Stimulated activated naive CD8-positive, alpha-beta T cell treated with anti-CD3 and anti-CD28 coated beads, Interleukin-15, Interleukin-2, amounts not matched to agents 100 ng/mL and 50 ng/mL, for 24 hours (primary cell): ENCODE measurements at regions not wholly inside any gene's neighbourhood (a gene's known extent, or its start where the extent isn't known, plus 50 kb on each side); places are given as distances from the start of the nearest gene placed in this dataset.
"Not testable (repeated sequence)": the region's sequence is repeated elsewhere in the genome, so short reads cannot be mapped to it uniquely, and the experiment has no call there.

Experiments used
- H3K27ac Mint-ChIP-seq: one replicate; pipeline ENCODE4 v1.8.0; 2021; ENCODE audit warnings: mild to moderate bottlenecking, mixed read lengths
- H3K27me3 Mint-ChIP-seq: one replicate; pipeline ENCODE4 v1.8.0; 2021; ENCODE audit warnings: mixed read lengths
- H3K36me3 Mint-ChIP-seq: one replicate; pipeline ENCODE4 v1.8.0; 2021; ENCODE audit warnings: low read depth, mixed read lengths
- H3K4me1 Mint-ChIP-seq: one replicate; pipeline ENCODE4 v1.8.0; 2021; ENCODE audit warnings: low read depth, mixed read lengths
- H3K4me3 Mint-ChIP-seq: one replicate; pipeline ENCODE4 v1.8.0; 2021; ENCODE audit warnings: mild to moderate bottlenecking, mixed read lengths
- H3K9me3 Mint-ChIP-seq: one replicate; pipeline ENCODE4 v1.8.0; 2021; ENCODE audit warnings: mixed read lengths

DNA sequence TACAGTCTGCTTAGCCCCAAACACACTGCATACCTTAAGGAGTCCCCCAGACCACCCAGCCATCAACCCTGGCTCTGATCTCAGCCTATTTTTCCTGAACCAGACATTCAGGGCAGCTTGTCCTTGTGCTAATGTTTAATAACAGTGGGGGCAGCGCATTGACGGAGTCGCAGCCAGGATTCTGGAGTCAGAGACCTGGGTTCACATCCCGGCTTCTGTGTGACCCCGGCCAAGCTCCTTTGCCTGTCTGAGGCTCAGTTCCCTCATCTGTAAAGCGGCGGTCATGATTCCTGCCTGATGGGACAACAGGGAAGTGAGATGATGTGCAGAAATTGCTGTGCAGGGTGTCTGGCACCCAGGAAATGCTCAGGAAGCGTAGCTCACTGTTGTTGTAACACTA, 63.1 kb downstream of the MATN1 start:
- no peaks in the 10 kb centered on the region for H3K36me3 Mint-ChIP-seq
- no peaks in the 10 kb centered on the region for H3K9me3 Mint-ChIP-seq
- no peak overlapping the region for H3K4me3 Mint-ChIP-seq
- no peak overlapping the region for H3K27ac Mint-ChIP-seq
- no peaks in the 10 kb centered on the region for H3K4me1 Mint-ChIP-seq
- no peaks in the 10 kb centered on the region for H3K27me3 Mint-ChIP-seq

DNA sequence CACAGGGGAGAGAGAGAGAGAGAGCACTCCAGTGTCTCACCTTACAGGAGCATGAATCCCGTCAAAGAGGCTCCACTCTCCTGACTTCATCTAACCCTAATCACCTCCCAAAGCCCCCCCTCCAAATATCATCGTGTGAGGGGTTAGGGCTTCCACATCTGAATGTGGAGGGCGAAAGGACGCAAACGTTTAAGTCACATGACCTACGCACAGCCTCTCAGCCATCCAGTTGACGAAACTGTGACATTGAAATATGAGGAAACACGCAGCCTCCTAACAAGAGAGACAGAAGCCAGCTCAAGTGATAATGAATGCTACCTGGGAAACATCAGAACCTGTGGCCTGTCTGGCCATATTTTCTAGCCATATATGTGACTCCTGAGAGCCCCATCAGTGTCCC, 63.7 kb downstream of the MATN1 start:
- H3K4me3 Mint-ChIP-seq = no peak overlapping the region
- no peaks in the 10 kb centered on the region for H3K9me3 Mint-ChIP-seq
- no peak overlapping the region for H3K27ac Mint-ChIP-seq
- no peaks in the 10 kb centered on the region for H3K4me1 Mint-ChIP-seq
- no peaks in the 10 kb centered on the region for H3K36me3 Mint-ChIP-seq
- H3K27me3 Mint-ChIP-seq = no peaks in the 10 kb centered on the region

DNA sequence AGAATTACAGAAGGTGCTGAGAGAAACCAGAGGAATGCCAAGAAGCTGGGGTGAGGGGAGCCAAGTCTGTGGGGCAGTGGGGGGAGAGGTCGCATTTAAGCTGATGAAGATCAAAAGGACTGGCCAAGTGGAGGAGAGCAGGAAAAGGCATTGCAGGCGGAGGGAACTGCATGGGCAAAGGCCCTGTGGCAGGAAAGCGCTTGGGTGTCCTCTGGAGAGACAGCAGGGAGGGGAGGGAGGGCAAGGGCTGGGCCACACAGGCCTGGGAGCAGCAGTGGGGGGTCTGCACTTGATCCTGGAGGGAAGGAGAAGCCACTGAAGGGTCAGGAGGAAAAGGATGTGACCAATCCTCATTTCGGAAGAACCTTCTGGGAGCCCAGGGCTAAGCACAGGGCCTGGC, 65.0 kb downstream of the MATN1 start:
- H3K9me3 Mint-ChIP-seq, H3K27ac Mint-ChIP-seq, H3K4me3 Mint-ChIP-seq, H3K36me3 Mint-ChIP-seq, H3K27me3 Mint-ChIP-seq, H3K4me1 Mint-ChIP-seq: not testable (repeated sequence)

DNA sequence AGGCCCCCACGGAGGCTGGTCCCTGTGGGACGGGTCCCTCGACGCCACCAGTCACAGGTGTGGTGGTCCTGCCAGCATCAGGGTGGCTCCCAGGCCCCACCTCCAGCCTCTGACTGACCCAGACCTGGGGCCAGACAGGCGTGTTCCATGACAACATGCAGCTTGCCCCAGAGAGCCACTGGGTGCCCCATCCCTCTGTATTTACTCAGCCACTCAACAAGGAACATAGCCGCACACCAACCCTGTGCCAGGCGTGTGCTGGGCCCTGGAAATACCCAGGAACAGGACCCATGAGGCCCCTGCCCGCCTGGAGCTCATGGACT, 65.4 kb downstream of the MATN1 start:
- Mint-ChIP-seq H3K27ac (no peak overlapping the region), H3K36me3 (no peaks in the 10 kb centered on the region), H3K27me3 (peaks cover 2% of the 10 kb centered on the region), H3K4me3 (no peak overlapping the region), H3K9me3 (no peaks in the 10 kb centered on the region), H3K4me1 (no peaks in the 10 kb centered on the region)

DNA sequence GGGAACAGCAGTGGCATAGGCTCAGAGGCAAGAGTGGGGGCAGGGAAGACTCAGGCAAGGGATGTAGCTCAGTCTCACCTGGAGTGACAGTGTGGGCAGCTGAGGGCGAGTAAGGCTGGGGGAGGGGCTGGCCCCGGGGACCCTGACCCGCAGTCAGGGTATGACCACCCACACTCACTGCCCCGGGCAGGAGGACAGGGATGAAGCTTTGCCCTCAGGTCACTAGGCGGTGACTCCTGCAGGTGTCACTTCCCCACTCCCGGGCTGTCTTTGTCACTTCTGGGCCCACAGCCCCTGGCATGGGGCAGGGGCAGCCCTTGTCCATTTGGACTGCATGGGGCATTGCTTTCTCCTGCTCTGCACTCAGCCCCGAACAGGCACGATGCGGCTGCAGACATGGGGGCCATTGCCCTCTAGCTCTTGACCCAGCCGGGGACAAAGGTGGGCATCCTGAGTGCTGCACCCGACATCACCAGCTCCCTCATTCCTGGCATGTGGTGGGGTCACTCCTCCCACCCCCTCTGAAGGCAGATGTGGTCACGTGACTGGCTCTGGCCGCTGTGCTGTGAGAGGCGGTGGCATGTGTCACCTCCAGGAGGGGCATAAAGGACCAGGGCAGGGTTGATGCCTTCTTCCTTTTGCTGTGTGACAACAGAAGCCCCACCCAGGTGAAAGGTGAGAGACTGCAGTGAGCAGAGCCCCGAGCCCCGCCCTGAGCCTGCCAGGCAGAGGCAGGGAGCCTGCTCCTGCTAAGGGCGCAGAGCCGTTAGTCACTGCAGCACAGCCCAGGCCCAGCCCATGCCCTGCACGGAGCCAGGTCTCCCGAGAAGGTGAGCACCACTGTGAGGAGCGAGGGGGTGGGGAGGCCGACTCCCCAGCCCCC, 66.0 kb downstream of the MATN1 start:
- Mint-ChIP-seq H3K9me3 (no peaks in the 10 kb centered on the region), H3K27me3 (peaks cover 5% of the 10 kb centered on the region), H3K4me3 (no peak overlapping the region), H3K4me1 (no peaks in the 10 kb centered on the region), H3K36me3 (no peaks in the 10 kb centered on the region), H3K27ac (no peak overlapping the region)

DNA sequence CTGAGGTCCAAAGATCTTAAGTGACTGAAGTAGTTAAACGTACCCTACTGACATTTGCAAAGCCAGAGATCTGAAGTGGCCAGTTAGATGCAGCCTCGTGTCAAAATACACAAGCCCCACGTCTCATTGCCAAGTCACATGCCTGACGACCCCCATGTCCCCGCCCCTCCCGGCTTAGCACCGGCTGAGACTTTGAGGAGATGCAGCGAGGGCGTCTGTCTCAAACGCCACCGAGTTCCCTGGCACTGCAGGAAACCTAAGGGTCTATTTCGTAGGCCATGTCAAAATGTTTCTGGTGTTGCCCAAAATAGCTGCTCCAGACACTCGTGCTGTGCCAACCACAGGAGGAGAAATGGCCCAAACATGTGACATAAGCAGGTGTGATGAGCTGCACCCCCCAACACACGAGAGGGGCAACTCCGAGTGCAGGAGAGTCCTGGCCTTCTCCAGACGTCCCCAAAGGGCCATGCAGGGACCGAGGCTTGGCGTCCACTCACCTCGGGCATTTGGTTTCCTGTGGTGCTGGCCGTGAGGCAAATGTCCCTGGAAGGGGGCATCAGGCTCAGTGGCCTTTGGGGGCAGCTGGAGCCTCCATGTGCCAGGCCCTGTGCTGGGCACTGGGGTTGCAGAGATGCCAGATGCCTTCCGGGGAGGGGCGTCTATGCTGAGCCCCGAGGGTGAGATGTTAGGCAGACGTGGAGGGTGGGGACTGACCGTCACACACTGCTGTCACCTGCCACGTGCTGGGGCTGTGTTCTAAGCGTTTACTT, 67.0 kb downstream of the MATN1 start:
- H3K27me3 Mint-ChIP-seq = peaks cover 7% of the 10 kb centered on the region
- no peaks in the 10 kb centered on the region for H3K9me3 Mint-ChIP-seq
- H3K36me3 Mint-ChIP-seq = no peaks in the 10 kb centered on the region
- no peak overlapping the region for H3K27ac Mint-ChIP-seq
- H3K4me3 Mint-ChIP-seq = no peak overlapping the region
- H3K4me1 Mint-ChIP-seq = no peaks in the 10 kb centered on the region

DNA sequence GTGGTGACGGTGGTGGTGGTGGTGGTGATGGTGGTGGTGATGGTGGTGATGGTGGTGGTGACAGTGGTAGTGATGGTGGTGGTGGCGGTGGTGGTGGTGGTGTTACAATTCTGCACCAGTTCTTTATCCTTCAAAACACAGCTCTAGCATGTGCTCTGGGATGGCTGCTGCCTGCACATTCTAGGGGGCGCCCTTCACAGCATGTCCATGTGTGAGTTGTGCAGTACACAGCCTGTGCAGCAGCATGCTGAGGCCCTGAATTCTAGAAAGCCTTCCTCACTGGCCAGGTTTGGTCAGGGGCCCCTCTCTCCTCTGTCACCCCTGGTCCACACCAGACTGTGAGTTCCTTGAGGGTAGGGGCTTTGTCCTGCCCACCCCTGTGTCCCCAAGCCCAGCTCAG, 67.7 kb downstream of the MATN1 start:
- Mint-ChIP-seq H3K27ac (no peak overlapping the region), H3K9me3 (no peaks in the 10 kb centered on the region), H3K27me3 (peaks cover 10% of the 10 kb centered on the region), H3K4me1 (no peaks in the 10 kb centered on the region), H3K36me3 (no peaks in the 10 kb centered on the region), H3K4me3 (no peak overlapping the region)

DNA sequence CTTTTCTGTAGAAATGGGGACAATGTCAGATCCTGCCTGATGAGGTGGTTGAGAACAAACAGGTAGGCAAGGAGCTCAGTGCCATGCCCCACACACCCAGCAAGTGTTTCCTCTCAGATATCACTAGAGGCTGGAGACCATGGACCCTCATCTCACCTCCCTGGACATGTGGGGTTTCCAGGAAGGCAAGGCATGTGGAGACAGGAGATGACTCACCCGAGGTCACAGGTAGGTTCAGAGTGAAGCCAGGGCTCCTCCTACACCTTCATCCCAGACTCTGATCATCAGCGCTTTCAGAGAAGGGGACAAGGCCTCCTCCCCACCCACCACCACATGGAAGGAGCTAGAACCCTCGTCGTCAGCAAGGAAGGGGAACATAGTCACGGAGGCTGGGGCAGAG, 69.2 kb downstream of the MATN1 start:
- Mint-ChIP-seq H3K4me3 (no peak overlapping the region), H3K9me3 (no peaks in the 10 kb centered on the region), H3K4me1 (no peaks in the 10 kb centered on the region), H3K36me3 (no peaks in the 10 kb centered on the region), H3K27me3 (peaks cover 25% of the 10 kb centered on the region), H3K27ac (no peak overlapping the region)

DNA sequence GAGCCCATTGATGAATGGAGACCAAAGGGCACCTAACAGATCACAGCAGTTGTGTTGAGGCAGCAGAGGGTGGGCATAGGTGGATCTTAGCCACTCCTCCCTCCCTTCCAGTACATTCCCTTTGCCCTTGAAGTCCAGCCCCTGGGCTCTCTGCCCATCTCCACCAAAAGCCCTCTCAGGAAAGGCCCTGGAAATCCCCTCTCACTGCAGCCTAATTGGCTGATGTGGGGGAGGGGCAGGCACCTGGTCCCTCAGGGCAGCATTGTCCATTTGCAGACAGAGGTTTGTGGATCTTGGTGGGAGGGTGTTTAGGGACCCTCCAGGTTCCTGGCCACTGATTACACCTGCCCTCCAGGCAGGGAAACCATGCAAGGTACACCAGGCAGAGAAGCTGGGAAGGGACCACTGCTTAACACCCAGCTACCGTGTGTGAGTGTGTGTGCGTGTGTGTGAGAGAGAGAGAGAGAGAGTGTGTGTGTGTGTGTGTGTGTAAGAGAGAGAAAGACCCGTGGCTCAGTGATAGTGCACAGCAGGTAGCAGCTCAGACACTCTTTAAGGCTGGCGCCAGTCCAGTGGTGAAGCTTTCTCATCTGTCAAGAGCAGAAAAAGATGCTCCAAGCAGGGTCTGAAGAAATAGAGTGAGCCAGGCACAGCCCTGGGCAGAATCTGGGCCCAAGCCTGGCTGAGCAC, 71.1 kb downstream of the MATN1 start:
- no peaks in the 10 kb centered on the region for H3K36me3 Mint-ChIP-seq
- no peaks in the 10 kb centered on the region for H3K4me1 Mint-ChIP-seq
- H3K9me3 Mint-ChIP-seq = no peaks in the 10 kb centered on the region
- H3K27ac Mint-ChIP-seq = no peak overlapping the region
- no peak overlapping the region for H3K4me3 Mint-ChIP-seq
- peaks cover 30% of the 10 kb centered on the region for H3K27me3 Mint-ChIP-seq

DNA sequence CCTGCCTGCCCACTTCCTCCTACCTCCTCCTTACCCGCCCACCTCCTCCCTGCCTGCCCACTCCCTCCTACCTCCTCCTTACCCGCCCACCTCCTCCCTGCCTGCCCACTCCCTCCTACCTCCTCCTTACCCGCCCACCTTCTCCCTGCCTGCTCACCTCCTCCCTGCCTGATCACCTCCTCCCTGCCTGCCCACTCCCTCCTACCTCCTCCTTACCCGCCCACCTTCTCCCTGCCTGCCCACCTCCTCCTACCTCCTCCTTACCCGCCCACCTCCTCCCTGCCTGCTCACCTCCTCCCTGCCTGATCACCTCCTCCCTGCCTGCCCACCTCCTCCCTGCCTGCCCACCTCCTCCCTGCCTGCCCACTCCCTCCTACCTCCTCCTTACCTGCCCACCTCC, 72.0 kb downstream of the MATN1 start:
- H3K4me1 Mint-ChIP-seq, H3K27ac Mint-ChIP-seq, H3K4me3 Mint-ChIP-seq, H3K9me3 Mint-ChIP-seq, H3K36me3 Mint-ChIP-seq: not testable (repeated sequence)
- peaks cover 33% of the 10 kb centered on the region for H3K27me3 Mint-ChIP-seq

DNA sequence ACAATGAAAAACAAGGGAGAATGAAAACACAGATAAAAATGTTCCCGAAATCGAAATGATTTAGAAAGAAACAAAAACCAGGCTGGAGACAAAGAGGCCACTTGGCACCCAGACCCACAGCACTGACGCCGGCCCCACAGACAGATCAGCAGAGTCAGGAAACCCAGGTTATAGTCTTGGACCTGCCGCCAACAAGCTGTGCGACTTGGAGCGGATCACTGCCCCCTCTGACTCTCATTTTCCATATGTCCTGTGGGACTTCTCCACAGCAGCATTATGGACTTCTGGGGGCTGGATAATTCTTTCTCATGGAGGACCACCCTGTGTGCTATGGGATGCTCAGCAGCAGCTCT, 72.4 kb downstream of the MATN1 start:
- Mint-ChIP-seq H3K4me1 (no peaks in the 10 kb centered on the region), H3K27me3 (peaks cover 38% of the 10 kb centered on the region), H3K36me3 (no peaks in the 10 kb centered on the region), H3K27ac (no peak overlapping the region), H3K4me3 (no peak overlapping the region), H3K9me3 (no peaks in the 10 kb centered on the region)

DNA sequence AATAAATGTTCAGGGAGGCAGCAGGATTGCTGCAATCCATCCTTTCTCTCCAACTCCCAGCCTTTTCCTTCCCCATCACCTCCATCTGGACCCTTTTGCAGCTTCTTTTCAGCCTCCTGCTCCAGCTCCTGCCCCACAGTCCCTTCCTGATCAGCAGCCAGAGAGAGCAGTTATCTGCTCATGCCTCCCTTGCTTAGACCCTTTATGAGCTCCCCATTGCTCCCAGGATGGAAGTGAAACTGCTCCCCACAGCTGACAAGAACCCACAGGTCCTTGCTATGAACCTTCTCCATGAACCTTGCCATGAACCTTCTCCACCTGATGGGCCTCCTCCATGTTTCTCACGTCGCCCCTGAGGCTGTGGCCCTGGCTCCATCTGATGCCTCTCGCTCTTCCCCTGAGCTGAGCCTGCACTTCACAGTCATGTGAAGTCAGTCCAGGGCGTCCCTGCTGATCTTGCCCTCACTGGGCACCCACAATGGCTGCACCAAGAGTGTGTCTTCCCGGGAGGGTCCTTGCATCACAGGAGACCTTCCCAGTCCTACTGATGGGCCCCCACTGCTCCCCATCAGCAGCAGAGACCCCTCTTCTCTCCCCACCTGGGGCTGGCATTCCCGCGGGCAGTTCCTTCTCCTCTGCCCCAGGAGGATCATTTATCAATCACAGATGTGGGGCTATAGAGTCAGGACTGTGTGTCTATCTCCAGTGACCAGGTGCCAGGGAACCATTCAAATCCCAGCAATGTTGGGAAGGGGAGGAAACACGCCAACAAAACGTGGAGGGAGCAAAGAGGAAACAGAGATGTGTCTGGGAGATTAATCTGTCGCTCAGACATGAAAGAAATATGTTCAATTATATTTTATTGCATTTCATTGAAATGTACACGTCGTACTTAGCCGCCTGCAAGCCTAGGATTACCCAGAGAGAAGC, 73.1 kb downstream of the MATN1 start:
- no peak overlapping the region for H3K4me3 Mint-ChIP-seq
- no peaks in the 10 kb centered on the region for H3K4me1 Mint-ChIP-seq
- no peaks in the 10 kb centered on the region for H3K36me3 Mint-ChIP-seq
- H3K9me3 Mint-ChIP-seq = no peaks in the 10 kb centered on the region
- no peak overlapping the region for H3K27ac Mint-ChIP-seq
- peaks cover 44% of the 10 kb centered on the region for H3K27me3 Mint-ChIP-seq

DNA sequence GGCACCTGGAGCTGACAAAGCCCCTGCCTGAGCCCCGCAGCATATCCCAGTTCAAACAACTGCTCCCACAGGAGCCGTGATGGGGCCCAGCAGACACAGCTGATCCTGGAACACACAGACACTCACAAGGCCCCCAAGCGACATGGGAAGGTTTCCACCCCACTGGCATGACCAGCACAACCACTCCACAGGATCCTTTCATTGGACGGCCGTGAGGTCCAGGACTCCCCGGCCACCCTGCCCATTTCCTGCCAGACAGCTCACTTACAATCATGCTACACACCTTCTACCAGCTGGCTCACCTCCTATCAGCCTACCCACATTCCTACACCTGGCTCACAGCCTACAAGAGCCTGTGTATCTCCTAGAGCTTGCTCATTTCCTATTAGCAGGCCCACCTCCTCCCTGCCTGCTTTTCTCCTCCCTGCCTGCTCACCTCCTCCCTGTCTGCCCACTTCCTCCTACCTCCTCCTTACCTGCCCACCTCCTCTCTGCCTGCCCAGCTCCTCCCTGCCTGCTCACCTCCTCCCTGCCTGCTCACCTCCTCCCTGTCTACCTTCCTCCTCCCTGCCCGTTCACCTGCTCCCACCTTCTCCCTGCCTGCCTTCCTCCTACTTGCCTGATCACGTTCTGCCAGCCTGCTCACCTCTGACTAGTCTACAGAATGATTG, 73.9 kb downstream of the MATN1 start:
- peaks cover 45% of the 10 kb centered on the region for H3K27me3 Mint-ChIP-seq
- no peaks in the 10 kb centered on the region for H3K4me1 Mint-ChIP-seq
- H3K36me3 Mint-ChIP-seq = no peaks in the 10 kb centered on the region
- H3K27ac Mint-ChIP-seq = no peak overlapping the region
- no peak overlapping the region for H3K4me3 Mint-ChIP-seq
- H3K9me3 Mint-ChIP-seq = no peaks in the 10 kb centered on the region

DNA sequence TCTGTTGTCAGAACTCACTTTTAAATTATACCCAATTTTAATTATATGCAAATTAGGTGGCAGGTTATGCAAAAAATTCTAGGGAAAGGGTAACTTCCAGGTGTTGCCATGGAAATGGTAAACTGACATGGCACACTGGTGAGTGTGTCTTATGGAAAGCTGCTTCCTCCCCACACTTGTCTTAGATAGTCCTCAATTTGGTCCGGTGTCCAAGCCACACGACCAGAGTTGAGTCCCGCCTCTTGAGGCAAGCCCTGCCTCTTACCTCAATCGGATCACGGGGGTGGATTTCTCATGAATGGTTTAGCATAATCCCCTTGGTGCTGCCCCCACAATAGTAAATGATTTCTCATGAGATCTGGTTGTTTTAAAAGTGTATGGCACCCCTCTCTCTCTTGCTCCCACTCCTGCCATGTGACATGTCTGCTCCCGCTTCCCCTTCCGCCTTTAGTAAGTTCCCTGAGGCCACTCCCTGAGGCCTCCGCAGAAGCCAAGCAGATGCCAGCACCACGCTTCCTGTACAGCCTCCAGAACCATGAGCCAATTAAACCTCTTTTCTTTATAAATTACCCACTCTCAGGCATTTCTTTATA, 74.9 kb downstream of the MATN1 start:
- no peaks in the 10 kb centered on the region for H3K4me1 Mint-ChIP-seq
- H3K36me3 Mint-ChIP-seq = no peaks in the 10 kb centered on the region
- peaks cover 53% of the 10 kb centered on the region for H3K27me3 Mint-ChIP-seq
- no peak overlapping the region for H3K4me3 Mint-ChIP-seq
- H3K9me3 Mint-ChIP-seq = no peaks in the 10 kb centered on the region
- no peak overlapping the region for H3K27ac Mint-ChIP-seq
